ENCODE measurements at regions not wholly inside any gene's neighbourhood (a gene's known extent, or its start where the extent isn't known, plus 50 kb on each side); places are given as distances from the start of the nearest gene placed in this dataset.

- BruUV-seq (replicated peaks): no TSS peak
- Histone ChIP-seq H3K9me2 (ENCODE audit: insufficient read depth) (no peaks in the 10 kb centered on the region), H3K9ac (ENCODE audit: low read length) (no peak overlapping the region), H4K20me1 (ENCODE audit: insufficient read depth) (no peaks in the 10 kb centered on the region), H3K9me3 (ENCODE audit: control insufficient read depth in 1 of 2, insufficient read depth in 1 of 2, low read depth in 1 of 2, low read length in 2 of 2) (peaks cover 0 to 3% of the 10 kb centered on the region in 2 experiments; a peak in 2 of 4 replicates), H3K27ac (ENCODE audit: low read depth, low read length) (no peak overlapping the region), H3K4me2 (ENCODE audit: low read length) (no peak overlapping the region), H3K4me3 (replicated peaks in 1 of 2; ENCODE audit: low read depth in 1 of 2, low read length in 2 of 2) (no peak overlapping the region), H2AFZ (ENCODE audit: low read depth, low read length, poor library complexity, severe bottlenecking) (no peak overlapping the region), H3K36me3 (ENCODE audit: control insufficient read depth in 1 of 2, insufficient read depth in 2 of 2, low read length in 2 of 2) (no peaks in the 10 kb centered on the region), H3K27me3 (ENCODE audit: insufficient read depth, low read length) (no peaks in the 10 kb centered on the region), H3K4me1 (ENCODE audit: control insufficient read depth in 1 of 2, insufficient read depth in 2 of 2, low read length in 2 of 2) (no peaks in the 10 kb centered on the region), H3K79me2 (ENCODE audit: insufficient read depth, low read length) (no peaks in the 10 kb centered on the region)
- no peak for DNase-seq (ENCODE audit: low read depth, low spot score)
- ChIA-PET RAD21 (ENCODE audit: low non-redundant PET in 1 of 2, low total read pairs in 2 of 2, uncharacterized antibody in 2 of 2, unreplicated experiment in 2 of 2) (no interaction called here), CTCF (no interaction called here), POLR2A (no interaction called here)
- intact Hi-C loops (cut with micrococcal nuclease): no loop called here
- no peak for ATAC-seq
- TF ChIP-seq, protein P1, sequence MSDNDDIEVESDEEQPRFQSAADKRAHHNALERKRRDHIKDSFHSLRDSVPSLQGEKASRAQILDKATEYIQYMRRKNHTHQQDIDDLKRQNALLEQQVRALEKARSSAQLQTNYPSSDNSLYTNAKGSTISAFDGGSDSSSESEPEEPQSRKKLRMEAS (IDR thresholded peaks at IDR 0.05): no peak
Measured at GRCh38 chr13:85665286-85665685, 133.9 kb downstream of the SLITRK6 start.

GRCh38 chr13:85663856-85664255 is 135.4 kb downstream of the SLITRK6 start:
- RAD21 ChIA-PET (ENCODE audit: low non-redundant PET in 1 of 2, low total read pairs in 2 of 2, uncharacterized antibody in 2 of 2, unreplicated experiment in 2 of 2): no interaction called here
- no peaks in the 10 kb centered on the region for H3K36me3 ChIP-seq (ENCODE audit: control insufficient read depth in 1 of 2, insufficient read depth in 2 of 2, low read length in 2 of 2)
- POLR2A ChIA-PET: no interaction called here
- peaks cover 0 to 3% of the 10 kb centered on the region in 2 experiments; a peak in 2 of 4 replicates for H3K9me3 ChIP-seq (ENCODE audit: control insufficient read depth in 1 of 2, insufficient read depth in 1 of 2, low read depth in 1 of 2, low read length in 2 of 2)
- intact Hi-C loops (cut with micrococcal nuclease): no loop called here
- no peak overlapping the region for H3K4me3 ChIP-seq (replicated peaks in 1 of 2; ENCODE audit: low read depth in 1 of 2, low read length in 2 of 2)
- no peaks in the 10 kb centered on the region for H4K20me1 ChIP-seq (ENCODE audit: insufficient read depth)
- no peak overlapping the region for H3K9ac ChIP-seq (ENCODE audit: low read length)
- BruUV-seq (replicated peaks): no TSS peak
- no peak for ATAC-seq
- H3K27ac ChIP-seq (ENCODE audit: low read depth, low read length): no peak overlapping the region
- no peak overlapping the region for H3K4me2 ChIP-seq (ENCODE audit: low read length)
- no peaks in the 10 kb centered on the region for H3K9me2 ChIP-seq (ENCODE audit: insufficient read depth)
- H3K4me1 ChIP-seq (ENCODE audit: control insufficient read depth in 1 of 2, insufficient read depth in 2 of 2, low read length in 2 of 2): no peaks in the 10 kb centered on the region
- DNase-seq (ENCODE audit: low read depth, low spot score): no peak
- H3K27me3 ChIP-seq (ENCODE audit: insufficient read depth, low read length): no peaks in the 10 kb centered on the region
- CTCF ChIA-PET: no interaction called here
- H3K79me2 ChIP-seq (ENCODE audit: insufficient read depth, low read length): no peaks in the 10 kb centered on the region
- H2AFZ ChIP-seq (ENCODE audit: low read depth, low read length, poor library complexity, severe bottlenecking): no peak overlapping the region
- no peak for TF ChIP-seq YY1 (IDR thresholded peaks at IDR 0.05; ENCODE audit: extremely low read depth, insufficient replicate concordance, low read depth, low read length)
- no peak for TF ChIP-seq SIN3A (IDR thresholded peaks at IDR 0.05; ENCODE audit: low read depth)
- TF ChIP-seq, protein P2, sequence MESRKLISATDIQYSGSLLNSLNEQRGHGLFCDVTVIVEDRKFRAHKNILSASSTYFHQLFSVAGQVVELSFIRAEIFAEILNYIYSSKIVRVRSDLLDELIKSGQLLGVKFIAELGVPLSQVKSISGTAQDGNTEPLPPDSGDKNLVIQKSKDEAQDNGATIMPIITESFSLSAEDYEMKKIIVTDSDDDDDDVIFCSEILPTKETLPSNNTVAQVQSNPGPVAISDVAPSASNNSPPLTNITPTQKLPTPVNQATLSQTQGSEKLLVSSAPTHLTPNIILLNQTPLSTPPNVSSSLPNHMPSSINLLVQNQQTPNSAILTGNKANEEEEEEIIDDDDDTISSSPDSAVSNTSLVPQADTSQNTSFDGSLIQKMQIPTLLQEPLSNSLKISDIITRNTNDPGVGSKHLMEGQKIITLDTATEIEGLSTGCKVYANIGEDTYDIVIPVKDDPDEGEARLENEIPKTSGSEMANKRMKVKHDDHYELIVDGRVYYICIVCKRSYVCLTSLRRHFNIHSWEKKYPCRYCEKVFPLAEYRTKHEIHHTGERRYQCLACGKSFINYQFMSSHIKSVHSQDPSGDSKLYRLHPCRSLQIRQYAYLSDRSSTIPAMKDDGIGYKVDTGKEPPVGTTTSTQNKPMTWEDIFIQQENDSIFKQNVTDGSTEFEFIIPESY (IDR thresholded peaks at IDR 0.05; ENCODE audit: extremely low read depth, insufficient replicate concordance, low read length): no peak
- no peak for TF ChIP-seq POLR2A (IDR thresholded peaks at IDR 0.05; ENCODE audit: borderline replicate concordance, extremely low read depth, insufficient read depth, insufficient read length)
- TF ChIP-seq POLR2AphosphoS5 (IDR thresholded peaks at IDR 0.05; ENCODE audit: low read depth, low read length): no peak
- TF ChIP-seq FOSL1 (IDR thresholded peaks at IDR 0.05; ENCODE audit: low read depth): no peak
- no peak for TF ChIP-seq ZNF274 (IDR thresholded peaks at IDR 0.05; ENCODE audit: low read depth, low read length)
- no peak for TF ChIP-seq CEBPB (IDR thresholded peaks at IDR 0.05; ENCODE audit: low read depth)
- TF ChIP-seq TCF7L2 (IDR thresholded peaks at IDR 0.05; ENCODE audit: borderline replicate concordance, extremely low read depth, insufficient read depth, insufficient read length): no peak
- TF ChIP-seq SRF (IDR thresholded peaks at IDR 0.05; ENCODE audit: low read depth): no peak
- TF ChIP-seq, protein P3, sequence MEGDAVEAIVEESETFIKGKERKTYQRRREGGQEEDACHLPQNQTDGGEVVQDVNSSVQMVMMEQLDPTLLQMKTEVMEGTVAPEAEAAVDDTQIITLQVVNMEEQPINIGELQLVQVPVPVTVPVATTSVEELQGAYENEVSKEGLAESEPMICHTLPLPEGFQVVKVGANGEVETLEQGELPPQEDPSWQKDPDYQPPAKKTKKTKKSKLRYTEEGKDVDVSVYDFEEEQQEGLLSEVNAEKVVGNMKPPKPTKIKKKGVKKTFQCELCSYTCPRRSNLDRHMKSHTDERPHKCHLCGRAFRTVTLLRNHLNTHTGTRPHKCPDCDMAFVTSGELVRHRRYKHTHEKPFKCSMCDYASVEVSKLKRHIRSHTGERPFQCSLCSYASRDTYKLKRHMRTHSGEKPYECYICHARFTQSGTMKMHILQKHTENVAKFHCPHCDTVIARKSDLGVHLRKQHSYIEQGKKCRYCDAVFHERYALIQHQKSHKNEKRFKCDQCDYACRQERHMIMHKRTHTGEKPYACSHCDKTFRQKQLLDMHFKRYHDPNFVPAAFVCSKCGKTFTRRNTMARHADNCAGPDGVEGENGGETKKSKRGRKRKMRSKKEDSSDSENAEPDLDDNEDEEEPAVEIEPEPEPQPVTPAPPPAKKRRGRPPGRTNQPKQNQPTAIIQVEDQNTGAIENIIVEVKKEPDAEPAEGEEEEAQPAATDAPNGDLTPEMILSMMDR (IDR thresholded peaks at IDR 0.05 in 2 of 3, conservative IDR thresholded peaks at IDR 0.05 in 1 of 3; ENCODE audit: borderline replicate concordance in 1 of 3, insufficient read depth in 1 of 3, low read depth in 2 of 3, low read length in 2 of 3): no peak
- no peak for TF ChIP-seq JUND (IDR thresholded peaks at IDR 0.05)
- TF ChIP-seq ATF3 (IDR thresholded peaks at IDR 0.05): no peak

All from HCT116 (cell line).